IMR-90 (cell line): ENCODE measurements at regions not wholly inside any gene's neighbourhood (a gene's known extent, or its start where the extent isn't known, plus 50 kb on each side); places are given as distances from the start of the nearest gene placed in this dataset.

Experiments
- ATAC-seq: fragments of 200-7000 bp; cut with Tn5 transposase; 2 replicates; pipeline ENCODE4 v1.9.1; 2020; ENCODE audit warnings: low read depth, mild to moderate bottlenecking, moderate library complexity
- BruUV-seq: library from RNA; stranded (reverse); fragments of 400-500 nt; replicated peaks from 2 replicates; lab custom pipeline; 2021; lab: Mats Ljungman, UMichigan
- CTCF ChIA-PET: fragments of 300-600 bp; formaldehyde crosslinking; extraction: SDS; loops from one replicate; lab custom pipeline; 2021; ENCODE audit warnings: antibody characterized with exemption; lab: Yijun Ruan, JAX
- POLR2A ChIA-PET: fragments of 300-600 bp; sonication (Branson Sonifier 250); formaldehyde crosslinking; loops from one replicate; lab custom pipeline; 2022; ENCODE audit warnings: antibody characterized with exemption; ENCODE audit not compliant: unreplicated experiment; lab: Charles Lee
- DNase-seq: peaks from one replicate; pipeline ENCODE4 v3.0.0; 2013
- H2AFZ ChIP-seq: replicated peaks from 2 replicates; pipeline ENCODE3; 2013; ENCODE audit warnings: low read length, mild to moderate bottlenecking; ENCODE audit not compliant: poor library complexity
- H2AK5ac ChIP-seq: 2 replicates; pipeline ENCODE4 v1.6.1; 2013; ENCODE audit warnings: low read depth, low read length, inconsistent platforms
- H2AK9ac ChIP-seq: replicated peaks from 2 replicates; pipeline ENCODE3; 2013; ENCODE audit warnings: mild to moderate bottlenecking, low read depth, low read length, moderate library complexity; ENCODE audit not compliant: poor library complexity
- H2BK120ac ChIP-seq: 2 replicates; pipeline ENCODE4 v1.6.1; 2013; ENCODE audit warnings: low read depth, low read length, inconsistent platforms
- H2BK15ac ChIP-seq: 3 replicates; pipeline ENCODE4 v1.6.1; 2013; ENCODE audit warnings: low read depth, low read length, inconsistent platforms
- H2BK20ac ChIP-seq: 2 replicates; pipeline ENCODE4 v1.6.1; 2013; ENCODE audit warnings: low read depth, mild to moderate bottlenecking, inconsistent platforms, low read length, moderate library complexity
- H2BK5ac ChIP-seq: 2 replicates; pipeline ENCODE4 v1.6.1; 2013; ENCODE audit warnings: mild to moderate bottlenecking, low read depth, low read length, inconsistent platforms; ENCODE audit not compliant: poor library complexity, severe bottlenecking
- H3K14ac ChIP-seq: replicated peaks from 2 replicates; pipeline ENCODE4 v1.6.1; 2013; ENCODE audit warnings: low read depth, low read length, inconsistent platforms
- H3K18ac ChIP-seq: 2 replicates; pipeline ENCODE4 v1.6.1; 2013; ENCODE audit warnings: low read depth, low read length, control low read depth
- H3K23ac ChIP-seq: 2 replicates; pipeline ENCODE4 v1.6.1; 2013; ENCODE audit warnings: low read depth, low read length, inconsistent platforms
- H3K27ac ChIP-seq: 2 replicates; pipeline ENCODE4 v1.5.1; 2013; ENCODE audit warnings: mild to moderate bottlenecking, control low read depth, low read length; ENCODE audit not compliant: insufficient read depth
- H3K27me3 ChIP-seq: 2 replicates; pipeline ENCODE4 v1.6.1; 2013; ENCODE audit warnings: low read length; ENCODE audit not compliant: control insufficient read depth, insufficient read depth
- H3K36me3 ChIP-seq: 2 replicates; pipeline ENCODE4 v1.6.1; 2013; ENCODE audit warnings: low read length, mixed read lengths; ENCODE audit not compliant: control insufficient read depth, insufficient read depth
- H3K4ac ChIP-seq: 2 replicates; pipeline ENCODE4 v1.6.1; 2013; ENCODE audit warnings: low read depth, low read length, inconsistent platforms
- H3K4me1 ChIP-seq: 2 replicates; pipeline ENCODE4 v1.6.1; 2013; ENCODE audit warnings: low read length, mixed read lengths; ENCODE audit not compliant: control insufficient read depth, insufficient read depth
- H3K4me2 ChIP-seq: 2 replicates; pipeline ENCODE4 v1.6.1; 2013; ENCODE audit warnings: low read depth, mild to moderate bottlenecking, control low read depth, low read length, moderate library complexity
- H3K4me3 ChIP-seq: 2 replicates; pipeline ENCODE4 v1.5.1; 2013; ENCODE audit warnings: low read depth, mild to moderate bottlenecking, control low read depth, low read length, moderate library complexity; ENCODE audit not compliant: insufficient read depth
- H3K56ac ChIP-seq: 2 replicates; pipeline ENCODE4 v1.6.1; 2013; ENCODE audit warnings: low read length, inconsistent platforms; ENCODE audit not compliant: insufficient read depth; ENCODE audit errors: extremely low read depth
- H3K79me1 ChIP-seq, 2 experiments: 2 replicates each; pipeline ENCODE4 v1.6.1; 2013; ENCODE audit warnings: low read length in 2 of 2, inconsistent platforms in 1 of 2, low read depth in 1 of 2
- H3K9ac ChIP-seq: 2 replicates; pipeline ENCODE4 v1.6.1; 2013; ENCODE audit warnings: low read depth, low read length, control low read depth
- H3K9me1 ChIP-seq: 2 replicates; pipeline ENCODE4 v1.6.1; 2013; ENCODE audit warnings: low read length, inconsistent platforms; ENCODE audit not compliant: insufficient read depth
- H3K9me3 ChIP-seq: 2 replicates; pipeline ENCODE4 v1.6.1; 2013; ENCODE audit warnings: low read length; ENCODE audit not compliant: control insufficient read depth, insufficient read depth
- H4K20me1 ChIP-seq: 2 replicates; pipeline ENCODE4 v1.6.1; 2013; ENCODE audit warnings: low read length, inconsistent platforms; ENCODE audit not compliant: insufficient read depth
- H4K5ac ChIP-seq: 2 replicates; pipeline ENCODE4 v1.6.1; 2013; ENCODE audit warnings: mild to moderate bottlenecking, low read depth, low read length, control low read depth
- H4K8ac ChIP-seq, 2 experiments: 2 replicates each; pipeline ENCODE4 v1.6.1; 2013; ENCODE audit warnings: low read depth in 2 of 2, low read length in 2 of 2, control low read depth in 1 of 2, inconsistent platforms in 1 of 2
- H4K91ac ChIP-seq: 2 replicates; pipeline ENCODE4 v1.6.1; 2013; ENCODE audit warnings: low read depth, low read length, inconsistent platforms; ENCODE audit not compliant: insufficient read depth
- MAZ ChIP-seq: IDR thresholded peaks from 2 replicates; pipeline ENCODE4 v1.6.1; 2012; ENCODE audit warnings: low read depth, mild to moderate bottlenecking, low read length, improper control_type of control experiment, moderate library complexity, borderline replicate concordance
- NFE2L2 ChIP-seq: fragments of 150-350 bp; IDR thresholded peaks from 2 replicates; pipeline ENCODE4 v1.6.1; 2016; ENCODE audit warnings: low read depth, mild to moderate bottlenecking, low read length
- WGBS, 2 experiments: methylation state at CpG; one replicate each; pipeline versions ENCODE4 v1.1.5 to v1.1.7; 2013; ENCODE audit warnings: missing lambda C conversion rate in 2 of 2; ENCODE audit not compliant: insufficient read length in 1 of 2; ENCODE audit errors: extremely low coverage in 2 of 2; 5-methylcytosine and 5-hydroxymethylcytosine counted together
- dilution Hi-C: fragments of 300-500 bp; cut with HindIII; formaldehyde crosslinking; loops from one replicate; pipeline ENCODE4 v1.14.3; 2018; ENCODE audit warnings: low sequenced_read_pairs; ENCODE audit not compliant: unreplicated experiment
- in situ Hi-C: fragments of 300-500 bp; cut with MboI; formaldehyde crosslinking; loops from 3 replicates; pipeline ENCODE4 v1.14.3; 2019; ENCODE audit warnings: low sequenced_read_pairs, inconsistent platforms, mixed read lengths
- intact Hi-C: fragments of 100-400 bp; cut with micrococcal nuclease; formaldehyde crosslinking; loops from 2 replicates; pipeline ENCODE4 v1.10.0; 2022

- H2AK9ac ChIP-seq = no peak overlapping the region
- H3K23ac ChIP-seq = no peak overlapping the region
- no peak overlapping the region for H3K4me2 ChIP-seq
- no peaks in the 10 kb centered on the region for H3K36me3 ChIP-seq
- ChIA-PET POLR2A (interaction anchor here (0.5 kb wide), 1 partner anchor 63 kb away, joined by 7 read pairs; no protein-coding TSS in a partner anchor), CTCF (no interaction called here)
- H3K9ac ChIP-seq = no peak overlapping the region
- H2BK20ac ChIP-seq = no peak overlapping the region
- no peak overlapping the region for H2AFZ ChIP-seq
- H3K79me1 ChIP-seq = no peaks in the 10 kb centered on the region
- no peak overlapping the region for H2BK15ac ChIP-seq
- no TSS peak for BruUV-seq
- no peaks in the 10 kb centered on the region for H3K9me3 ChIP-seq
- no peak overlapping the region for H3K14ac ChIP-seq
- H3K9me1 ChIP-seq = no peaks in the 10 kb centered on the region
- H3K27me3 ChIP-seq = peaks cover 17% of the 10 kb centered on the region; the same call in 1 of the 2 replicates
- H2AK5ac ChIP-seq = no peak overlapping the region
- no peaks in the 10 kb centered on the region; the same call in 1 of the 2 replicates for H4K20me1 ChIP-seq
- H3K4ac ChIP-seq = no peak overlapping the region
- no peak overlapping the region for H2BK5ac ChIP-seq
- 10% methylated on average over 4 of the region's 8 CpGs; no CpG with 5 or more reads in 1 of the 2 experiments for WGBS, 2 experiments
- DNase-seq = no peak
- H3K56ac ChIP-seq = no peak overlapping the region
- in situ Hi-C loops (no loop called here), dilution Hi-C loops (no loop called here), intact Hi-C loops (no loop called here)
- no peak overlapping the region for H4K8ac ChIP-seq
- no peaks in the 10 kb centered on the region for H3K4me1 ChIP-seq
- no peak for ATAC-seq
- H4K5ac ChIP-seq = no peak overlapping the region
- no peak overlapping the region for H3K4me3 ChIP-seq
- no peak overlapping the region for H3K27ac ChIP-seq
- no peak overlapping the region for H3K18ac ChIP-seq
- no peak overlapping the region for H4K91ac ChIP-seq
- no peak for TF ChIP-seq MAZ
- TF ChIP-seq NFE2L2 = no peak
- H2BK120ac ChIP-seq = no peak overlapping the region
Measured at GRCh38 chr11:70497536-70498075, 99.3 kb downstream of the CTTN start.
